C4-2B (cell line): ENCODE measurements at regions not wholly inside any gene's neighbourhood (a gene's known extent, or its start where the extent isn't known, plus 50 kb on each side); places are given as distances from the start of the nearest gene placed in this dataset.

Experiments used
- H3K27ac ChIP-seq: fragments of 450-650 bp; 2 replicates; pipeline ENCODE4 v1.5.1; 2017
- CTCF ChIP-seq: fragments of 450-650 bp; conservative IDR thresholded peaks from 2 replicates; pipeline ENCODE4 v1.5.1; 2017; ENCODE audit warnings: mild to moderate bottlenecking
- ZFX ChIP-seq: fragments of 450-650 bp; IDR thresholded peaks from 2 replicates; pipeline ENCODE4 v1.6.1; 2017

- no peak overlapping the region for H3K27ac ChIP-seq
- TF ChIP-seq ZFX: no peak
Observed at GRCh38 chr10:131677671-131678070, 223.1 kb upstream of the PPP2R2D start.

- no peak overlapping the region for H3K27ac ChIP-seq
- TF ChIP-seq ZFX: no peak
- no peak for TF ChIP-seq CTCF
Observed at GRCh38 chr10:131678171-131678570, 222.6 kb upstream of the PPP2R2D start.

GRCh38 chr10:131678613-131679012 is 222.2 kb upstream of the PPP2R2D start:
- no peak overlapping the region for H3K27ac ChIP-seq
- TF ChIP-seq CTCF (no peak), ZFX (no peak)

- no peak overlapping the region for H3K27ac ChIP-seq
- no peak for TF ChIP-seq CTCF
- TF ChIP-seq ZFX: no peak
Observed at GRCh38 chr10:131679926-131680325, 220.9 kb upstream of the PPP2R2D start.

GRCh38 chr10:131681122-131681521 is 219.7 kb upstream of the PPP2R2D start:
- TF ChIP-seq CTCF (no peak), ZFX (no peak)

GRCh38 chr10:131681656-131682055 is 219.2 kb upstream of the PPP2R2D start:
- no peak for TF ChIP-seq CTCF
- TF ChIP-seq ZFX: no peak

More at GRCh38 chr10:131681122-131681521, 219.7 kb upstream of the PPP2R2D start:
- no peak overlapping the region for H3K27ac ChIP-seq

GRCh38 chr10:131682271-131682962 is 218.4 kb upstream of the PPP2R2D start:
- TF ChIP-seq ZFX (no peak), CTCF (no peak)
- H3K27ac ChIP-seq: no peak overlapping the region

More at GRCh38 chr10:131681656-131682055, 219.2 kb upstream of the PPP2R2D start:
- H3K27ac ChIP-seq: no peak overlapping the region

GRCh38 chr10:131683281-131683861 is 217.4 kb upstream of the PPP2R2D start:
- no peak overlapping the region for H3K27ac ChIP-seq
- no peak for TF ChIP-seq CTCF
- no peak for TF ChIP-seq ZFX
